ENCODE measurements at regions not wholly inside any gene's neighbourhood (a gene's known extent, or its start where the extent isn't known, plus 50 kb on each side); places are given as distances from the start of the nearest gene placed in this dataset.

DNA sequence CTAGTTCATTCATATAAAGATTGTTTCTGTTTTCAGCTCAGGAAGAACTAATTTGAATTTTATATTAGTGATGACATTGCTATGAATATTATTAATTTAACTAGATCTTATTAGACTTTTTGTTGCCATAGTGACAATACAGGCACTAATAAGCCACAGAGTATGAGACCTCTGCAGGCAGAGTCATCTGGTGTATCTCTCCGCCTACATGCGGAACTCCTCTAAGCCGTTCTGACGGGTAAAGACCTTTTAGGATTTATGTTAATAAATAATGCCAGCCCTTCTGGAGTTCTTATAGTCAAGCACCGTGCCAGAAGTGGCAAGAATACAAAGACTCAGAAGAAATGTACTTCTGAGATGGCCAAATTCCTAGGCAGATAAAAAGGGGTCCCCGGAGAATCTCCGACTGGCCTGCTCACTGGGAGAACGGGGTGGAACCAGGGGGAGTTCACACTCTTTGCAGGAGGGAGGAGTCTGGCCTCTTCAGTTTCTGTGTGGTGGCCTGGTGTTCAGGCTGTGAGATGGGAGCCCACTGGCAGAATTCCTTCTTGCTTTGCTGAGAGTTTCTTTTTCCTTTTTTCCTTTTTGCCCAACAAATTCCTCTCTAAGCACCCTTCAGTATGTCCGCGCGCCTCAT is 85.1 kb upstream of the IL12B start:
- no peak for TF ChIP-seq CTCF (IDR thresholded peaks at IDR 0.05; ENCODE audit: low read depth, low read length, missing input control)
- no peak for TF ChIP-seq GABPA (IDR thresholded peaks at IDR 0.05 in 1 of 2, conservative IDR thresholded peaks at IDR 0.05 in 1 of 2)
- TF ChIP-seq, protein P1, sequence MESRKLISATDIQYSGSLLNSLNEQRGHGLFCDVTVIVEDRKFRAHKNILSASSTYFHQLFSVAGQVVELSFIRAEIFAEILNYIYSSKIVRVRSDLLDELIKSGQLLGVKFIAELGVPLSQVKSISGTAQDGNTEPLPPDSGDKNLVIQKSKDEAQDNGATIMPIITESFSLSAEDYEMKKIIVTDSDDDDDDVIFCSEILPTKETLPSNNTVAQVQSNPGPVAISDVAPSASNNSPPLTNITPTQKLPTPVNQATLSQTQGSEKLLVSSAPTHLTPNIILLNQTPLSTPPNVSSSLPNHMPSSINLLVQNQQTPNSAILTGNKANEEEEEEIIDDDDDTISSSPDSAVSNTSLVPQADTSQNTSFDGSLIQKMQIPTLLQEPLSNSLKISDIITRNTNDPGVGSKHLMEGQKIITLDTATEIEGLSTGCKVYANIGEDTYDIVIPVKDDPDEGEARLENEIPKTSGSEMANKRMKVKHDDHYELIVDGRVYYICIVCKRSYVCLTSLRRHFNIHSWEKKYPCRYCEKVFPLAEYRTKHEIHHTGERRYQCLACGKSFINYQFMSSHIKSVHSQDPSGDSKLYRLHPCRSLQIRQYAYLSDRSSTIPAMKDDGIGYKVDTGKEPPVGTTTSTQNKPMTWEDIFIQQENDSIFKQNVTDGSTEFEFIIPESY (IDR thresholded peaks at IDR 0.05), result no peak
- TF ChIP-seq JUND (IDR thresholded peaks at IDR 0.05), result no peak
- no peak for TF ChIP-seq RAD21 (IDR thresholded peaks at IDR 0.05)
